Osteoblast (primary cell): ENCODE measurements at regions not wholly inside any gene's neighbourhood (a gene's known extent, or its start where the extent isn't known, plus 50 kb on each side); places are given as distances from the start of the nearest gene placed in this dataset.

ENCODE experiments used
- DNase-seq: peaks from one replicate; pipeline ENCODE4 v3.0.0; 2011; ENCODE audit warnings: low spot score, mixed read lengths; ENCODE audit not compliant: insufficient read length; ENCODE audit errors: missing footprints
- H2AFZ ChIP-seq: 2 replicates; pipeline ENCODE4 v1.6.0; 2011; ENCODE audit warnings: mild to moderate bottlenecking, low read length
- H3K27ac ChIP-seq: 2 replicates; pipeline ENCODE4 v1.5.1; 2011; ENCODE audit warnings: mild to moderate bottlenecking, low read depth, low read length, moderate library complexity
- H3K27me3 ChIP-seq: 2 replicates; pipeline ENCODE4 v1.6.0; 2012; ENCODE audit warnings: mild to moderate bottlenecking, control low read depth, inconsistent platforms, low read length, moderate library complexity; ENCODE audit not compliant: insufficient read depth
- H3K36me3 ChIP-seq: 2 replicates; pipeline ENCODE4 v1.5.1; 2011; ENCODE audit warnings: mild to moderate bottlenecking, low read length, control low read depth, moderate library complexity; ENCODE audit not compliant: insufficient read depth
- H3K4me1 ChIP-seq: 2 replicates; pipeline ENCODE4 v1.5.1; 2011; ENCODE audit warnings: mild to moderate bottlenecking, low read length, control low read depth, moderate library complexity; ENCODE audit not compliant: insufficient read depth
- H3K4me2 ChIP-seq: 2 replicates; pipeline ENCODE4 v1.6.0; 2011; ENCODE audit warnings: mild to moderate bottlenecking, low read length; ENCODE audit not compliant: insufficient read depth
- H3K4me3 ChIP-seq: fragments of 200-600 bp; sonication (generic); 3 replicates; pipeline ENCODE4 v1.5.1; 2012; ENCODE audit warnings: mild to moderate bottlenecking, low read length, inconsistent platforms; ENCODE audit not compliant: insufficient read depth
- H3K79me2 ChIP-seq: 2 replicates; pipeline ENCODE4 v1.6.0; 2012; ENCODE audit warnings: mild to moderate bottlenecking, low read length, control low read depth, inconsistent platforms; ENCODE audit not compliant: insufficient read depth
- H3K9me3 ChIP-seq: 2 replicates; pipeline ENCODE4 v1.5.1; 2011; ENCODE audit warnings: low read depth, low read length, control low read depth
- H4K20me1 ChIP-seq: 2 replicates; pipeline ENCODE4 v1.6.0; 2012; ENCODE audit warnings: mild to moderate bottlenecking, low read length, control low read depth; ENCODE audit not compliant: insufficient read depth
- TF ChIP-seq, protein P1 (sequence below): IDR thresholded peaks from 2 replicates; pipeline ENCODE4 v1.5.1; 2011; ENCODE audit warnings: mild to moderate bottlenecking, low read depth, low read length, moderate library complexity; ENCODE audit errors: extremely low read depth

DNA sequence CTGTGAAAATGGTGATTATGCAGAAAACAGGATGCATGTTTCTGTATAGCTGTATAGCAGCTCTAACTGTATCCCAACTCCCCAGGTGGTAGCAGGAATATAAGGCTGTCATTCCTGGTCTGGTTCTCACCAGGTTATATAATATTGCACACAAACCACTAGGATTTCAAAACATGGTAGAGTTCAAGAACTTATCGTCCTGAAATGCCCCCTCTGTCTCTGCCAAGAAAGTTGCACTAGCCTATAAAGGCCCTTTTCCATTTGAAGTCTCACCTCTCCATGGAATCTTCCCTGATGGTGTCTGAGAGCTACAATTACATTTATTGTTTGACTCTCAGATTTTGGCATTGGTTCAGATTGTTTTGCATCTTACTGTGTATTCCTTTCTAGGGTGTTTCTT lies 184.9 kb upstream of the FAM78B start:
- H3K4me2 ChIP-seq = no peak overlapping the region
- TF ChIP-seq, protein P1, sequence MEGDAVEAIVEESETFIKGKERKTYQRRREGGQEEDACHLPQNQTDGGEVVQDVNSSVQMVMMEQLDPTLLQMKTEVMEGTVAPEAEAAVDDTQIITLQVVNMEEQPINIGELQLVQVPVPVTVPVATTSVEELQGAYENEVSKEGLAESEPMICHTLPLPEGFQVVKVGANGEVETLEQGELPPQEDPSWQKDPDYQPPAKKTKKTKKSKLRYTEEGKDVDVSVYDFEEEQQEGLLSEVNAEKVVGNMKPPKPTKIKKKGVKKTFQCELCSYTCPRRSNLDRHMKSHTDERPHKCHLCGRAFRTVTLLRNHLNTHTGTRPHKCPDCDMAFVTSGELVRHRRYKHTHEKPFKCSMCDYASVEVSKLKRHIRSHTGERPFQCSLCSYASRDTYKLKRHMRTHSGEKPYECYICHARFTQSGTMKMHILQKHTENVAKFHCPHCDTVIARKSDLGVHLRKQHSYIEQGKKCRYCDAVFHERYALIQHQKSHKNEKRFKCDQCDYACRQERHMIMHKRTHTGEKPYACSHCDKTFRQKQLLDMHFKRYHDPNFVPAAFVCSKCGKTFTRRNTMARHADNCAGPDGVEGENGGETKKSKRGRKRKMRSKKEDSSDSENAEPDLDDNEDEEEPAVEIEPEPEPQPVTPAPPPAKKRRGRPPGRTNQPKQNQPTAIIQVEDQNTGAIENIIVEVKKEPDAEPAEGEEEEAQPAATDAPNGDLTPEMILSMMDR = no peak
- no peaks in the 10 kb centered on the region for H3K36me3 ChIP-seq
- no peaks in the 10 kb centered on the region for H3K9me3 ChIP-seq
- no peaks in the 10 kb centered on the region for H3K27me3 ChIP-seq
- H3K79me2 ChIP-seq = no peaks in the 10 kb centered on the region
- H3K27ac ChIP-seq = no peak overlapping the region
- H2AFZ ChIP-seq = no peak overlapping the region
- no peak overlapping the region for H3K4me3 ChIP-seq
- H3K4me1 ChIP-seq = no peaks in the 10 kb centered on the region
- no peaks in the 10 kb centered on the region for H4K20me1 ChIP-seq
- no peak for DNase-seq

DNA sequence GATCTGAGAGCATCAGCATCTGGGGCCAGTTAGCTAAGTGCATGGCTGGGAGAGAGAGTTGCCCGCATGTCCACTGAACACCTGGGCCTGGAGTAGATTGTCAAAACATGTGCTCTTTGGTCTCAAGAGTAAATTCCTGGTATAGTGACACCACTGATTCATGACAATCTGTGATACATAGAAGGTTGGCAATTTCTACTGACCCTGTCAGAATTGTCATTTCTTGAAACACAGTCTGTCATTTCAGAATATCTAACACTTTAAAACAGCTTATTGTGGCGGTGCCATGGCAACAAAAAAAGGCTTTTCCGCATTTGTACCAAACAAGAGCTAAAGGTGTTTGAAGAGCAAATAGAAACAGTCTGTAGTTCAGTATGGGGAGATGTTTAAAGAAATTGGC lies 186.4 kb upstream of the FAM78B start:
- Histone ChIP-seq H3K36me3 (no peaks in the 10 kb centered on the region), H3K4me1 (no peaks in the 10 kb centered on the region), H3K27ac (no peak overlapping the region), H3K9me3 (no peaks in the 10 kb centered on the region), H3K4me3 (no peak overlapping the region), H3K27me3 (no peaks in the 10 kb centered on the region), H3K4me2 (no peak overlapping the region), H2AFZ (no peak overlapping the region), H4K20me1 (no peaks in the 10 kb centered on the region), H3K79me2 (no peaks in the 10 kb centered on the region)
- TF ChIP-seq, protein P1 = no peak
- DNase-seq = no peak

DNA sequence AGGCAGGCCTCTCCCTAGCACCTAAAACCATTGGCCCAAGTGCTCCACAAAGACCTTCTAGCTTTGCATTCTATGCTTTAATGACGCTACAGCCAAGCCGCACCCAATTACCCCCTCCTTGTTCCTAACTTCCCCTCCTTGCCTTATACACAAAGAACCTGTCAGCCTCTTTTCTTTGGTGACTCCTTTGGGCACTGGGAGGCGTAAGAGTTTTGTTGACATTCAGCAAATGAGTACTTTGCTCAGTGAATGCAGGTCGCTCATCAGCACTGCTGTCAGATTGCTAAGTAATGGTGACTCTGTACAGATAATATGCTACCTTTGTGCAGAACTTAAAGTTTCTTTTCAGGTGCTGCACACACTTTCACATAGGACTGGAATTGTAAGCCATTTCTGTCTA lies 187.6 kb upstream of the FAM78B start:
- no peaks in the 10 kb centered on the region for H3K36me3 ChIP-seq
- no peaks in the 10 kb centered on the region for H3K9me3 ChIP-seq
- no peaks in the 10 kb centered on the region for H4K20me1 ChIP-seq
- no peak overlapping the region for H2AFZ ChIP-seq
- H3K27ac ChIP-seq = no peak overlapping the region
- no peaks in the 10 kb centered on the region for H3K79me2 ChIP-seq
- DNase-seq = no peak
- TF ChIP-seq, protein P1 = no peak
- no peaks in the 10 kb centered on the region for H3K4me1 ChIP-seq
- no peaks in the 10 kb centered on the region for H3K27me3 ChIP-seq
- H3K4me2 ChIP-seq = no peak overlapping the region
- H3K4me3 ChIP-seq = no peak overlapping the region

DNA sequence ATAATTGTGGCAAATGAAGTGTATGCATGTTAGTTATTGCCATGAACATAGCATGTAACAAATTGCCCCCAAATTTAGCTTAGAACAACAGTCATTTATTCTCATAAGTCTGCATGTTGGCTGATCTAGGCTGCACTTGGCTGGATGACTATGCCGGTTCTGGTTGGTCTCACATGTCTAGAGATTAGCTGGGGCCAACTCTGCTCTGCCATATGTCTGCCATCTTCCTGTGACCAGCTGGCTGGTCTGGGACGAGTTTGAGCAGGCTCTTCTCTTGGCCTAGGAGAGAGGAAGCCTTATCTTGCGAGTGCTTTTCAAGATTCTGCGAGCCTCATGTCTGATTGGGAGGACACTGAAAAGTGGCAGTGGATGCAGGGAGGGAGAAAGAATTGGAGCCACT lies 198.3 kb upstream of the FAM78B start:
- no peak overlapping the region for H3K27ac ChIP-seq
- H3K27me3 ChIP-seq = no peaks in the 10 kb centered on the region
- no peaks in the 10 kb centered on the region for H3K79me2 ChIP-seq
- H3K4me2 ChIP-seq = no peak overlapping the region
- peaks cover 2% of the 10 kb centered on the region for H3K9me3 ChIP-seq
- no peaks in the 10 kb centered on the region for H4K20me1 ChIP-seq
- H3K4me1 ChIP-seq = no peaks in the 10 kb centered on the region
- H3K36me3 ChIP-seq = no peaks in the 10 kb centered on the region
- DNase-seq = no peak
- TF ChIP-seq, protein P1 = no peak
- no peak overlapping the region for H2AFZ ChIP-seq
- H3K4me3 ChIP-seq = no peak overlapping the region
